Tongue (tissue), 1 donor: ENCODE measurements at regions not wholly inside any gene's neighbourhood (a gene's known extent, or its start where the extent isn't known, plus 50 kb on each side); places are given as distances from the start of the nearest gene placed in this dataset.

Experiments used
- DNase-seq: peaks from one replicate; pipeline ENCODE4 v3.0.0-alpha.2; 2015

DNA sequence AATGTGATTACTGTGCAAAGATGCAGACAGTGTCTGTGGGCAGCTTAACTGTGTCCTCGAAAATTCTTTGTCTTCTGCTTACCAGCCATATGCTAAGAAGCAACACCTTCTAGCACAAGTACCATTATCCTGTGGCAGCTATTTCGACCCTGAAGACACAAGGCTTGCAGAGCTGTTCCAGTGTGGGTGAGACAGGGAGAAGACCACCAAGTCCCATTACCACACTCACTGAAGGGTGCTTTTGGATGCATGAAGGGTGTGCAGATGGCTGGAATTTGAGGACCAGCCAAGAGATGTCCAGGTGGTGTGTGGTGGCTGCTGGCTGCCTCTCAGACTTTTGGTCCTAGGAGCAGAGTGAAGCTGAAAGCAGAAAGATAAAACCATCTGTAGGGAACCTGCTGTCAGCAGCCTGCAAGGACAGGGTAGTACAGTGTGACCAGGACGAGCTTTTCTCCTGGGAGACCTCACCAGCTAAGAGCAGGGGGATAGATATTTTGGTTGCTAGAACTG lies 161.8 kb downstream of the ICE1 start:
- no peak for DNase-seq

GRCh38 chr5:5583832-5584231 lies 161.4 kb downstream of the ICE1 start:
- no peak for DNase-seq

DNA sequence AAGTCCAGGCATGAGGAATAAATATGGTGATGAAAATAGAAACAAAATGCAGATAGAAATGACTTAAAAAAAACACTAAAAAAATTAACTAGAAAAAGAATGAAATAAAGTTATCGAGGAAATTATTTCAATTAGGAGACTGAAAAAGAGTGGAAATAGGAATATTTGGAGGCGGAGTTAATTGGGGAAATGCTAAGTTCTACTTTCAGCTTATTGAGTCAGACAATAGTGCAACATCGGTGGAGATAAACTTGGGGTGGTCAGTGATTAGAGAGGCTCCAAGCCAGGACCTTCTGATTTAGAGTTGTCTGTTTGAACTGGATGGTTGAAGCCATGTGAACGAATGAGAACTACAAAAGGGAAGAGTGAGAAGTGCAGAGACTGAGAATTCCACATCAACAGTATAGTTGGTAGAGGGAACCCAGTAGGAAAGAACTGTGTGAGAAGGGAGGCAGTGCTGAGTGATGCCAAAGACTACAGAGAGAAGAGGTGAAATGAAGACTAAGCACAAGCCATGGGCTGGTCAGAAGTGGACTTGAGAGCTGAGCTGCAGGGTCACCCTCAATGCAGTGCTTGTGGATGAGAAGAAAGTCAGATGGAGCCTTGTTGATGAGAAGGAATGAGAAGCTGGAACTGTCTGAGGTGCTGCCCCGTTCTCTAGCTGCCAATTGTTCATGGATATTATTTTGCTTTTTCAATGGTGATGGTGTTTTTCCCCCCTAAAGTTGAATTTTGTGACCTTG lies 160.7 kb downstream of the ICE1 start:
- DNase-seq: no peak

DNA sequence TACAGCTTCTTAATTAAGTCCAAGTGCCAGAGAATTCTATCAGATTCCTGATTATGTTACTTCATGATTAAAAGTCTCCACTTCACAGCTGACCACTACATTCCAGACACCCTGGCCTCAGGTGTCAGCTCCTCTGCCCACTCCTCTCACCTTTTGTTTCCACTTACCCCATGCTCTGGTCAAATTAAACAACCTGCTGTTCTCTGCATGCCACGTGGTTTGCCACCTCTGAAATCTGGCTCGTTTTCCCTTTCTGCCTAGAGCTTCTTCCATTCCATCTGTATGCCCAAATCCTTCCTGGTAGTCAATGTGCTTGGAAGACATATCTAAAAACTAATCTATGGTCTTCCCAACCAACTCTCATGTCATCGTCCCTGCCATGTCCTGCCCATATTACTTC lies 158.6 kb downstream of the ICE1 start:
- DNase-seq: no peak

GRCh38 chr5:5576744-5577143 lies 154.3 kb downstream of the ICE1 start:
- no peak for DNase-seq

GRCh38 chr5:5575461-5575860 lies 153.0 kb downstream of the ICE1 start:
- no peak for DNase-seq

DNA sequence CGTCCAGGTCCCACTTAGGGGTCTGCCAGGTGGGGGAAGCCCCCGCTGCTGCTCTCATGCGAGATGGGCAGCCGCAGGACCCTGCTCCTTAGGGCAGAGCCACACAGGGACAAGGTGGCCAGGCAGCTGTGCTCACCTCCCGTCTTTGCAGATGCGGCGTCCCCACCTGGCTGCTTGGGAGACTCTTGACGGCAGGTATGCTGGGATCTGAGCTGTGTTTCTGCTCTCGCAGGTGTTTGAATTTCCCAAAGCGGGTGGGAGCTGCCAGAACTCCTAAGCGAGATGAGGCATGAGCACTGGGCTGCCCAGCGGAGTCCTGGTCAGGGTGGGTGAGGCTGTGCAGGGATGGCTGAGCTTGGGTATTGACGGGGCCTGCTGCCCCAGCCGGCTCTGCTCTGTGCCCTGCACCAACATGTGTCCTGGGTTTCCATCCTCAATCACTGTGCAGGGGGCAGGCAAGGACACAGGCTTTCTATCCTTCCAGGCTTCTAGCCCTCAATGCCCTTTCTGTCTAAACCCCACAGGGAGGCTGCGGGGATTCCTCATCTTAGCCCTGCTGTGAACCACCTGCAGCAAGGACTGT lies 151.4 kb downstream of the ICE1 start:
- DNase-seq: no peak

- DNase-seq: peak; percentile 24
These were observed 150.7 kb downstream of the ICE1 start for GRCh38 chr5:5572976-5573797.

DNA sequence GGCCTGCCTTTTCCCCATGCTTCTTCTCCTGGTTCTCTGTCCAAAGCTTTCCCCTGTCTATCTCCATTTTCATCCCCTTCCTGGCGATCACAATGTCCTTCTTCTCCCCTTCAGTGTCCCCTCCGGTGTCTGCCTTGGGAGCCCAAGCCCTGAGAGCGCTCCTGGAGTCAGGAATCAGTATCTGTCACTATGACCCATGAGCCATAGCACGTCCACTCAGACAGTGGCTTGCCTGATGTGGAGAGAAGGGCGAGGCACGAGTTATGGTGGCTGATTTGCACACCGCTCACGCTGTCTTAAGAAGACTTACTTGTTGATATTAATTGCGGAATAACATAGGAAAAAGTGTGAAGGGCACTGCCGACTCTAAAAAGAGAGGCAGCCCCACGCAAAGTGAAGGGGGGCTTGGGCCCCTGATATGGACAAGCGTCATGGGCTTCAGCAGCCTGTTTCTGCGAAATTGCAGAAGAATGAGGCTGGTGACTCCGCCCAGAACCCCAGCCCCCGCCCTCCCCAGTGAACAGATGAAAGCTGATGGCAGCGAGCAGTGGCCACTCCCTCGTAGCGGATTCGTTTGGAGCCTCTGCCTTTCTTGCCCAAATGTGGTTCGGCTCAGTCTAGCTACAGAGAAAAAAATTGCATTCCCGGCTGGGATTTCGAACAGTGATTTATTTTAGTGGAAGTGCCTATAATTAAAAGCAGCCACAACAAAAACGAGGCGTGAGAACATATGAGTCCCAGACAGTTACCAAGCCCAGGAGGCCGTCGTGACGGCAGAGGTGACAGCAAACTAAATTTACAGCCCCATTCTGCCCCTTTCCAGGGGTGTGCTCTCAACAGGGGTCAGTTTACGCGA lies 149.8 kb downstream of the ICE1 start:
- peak; percentile 44 for DNase-seq

- no peak for DNase-seq
These were observed 148.2 kb downstream of the ICE1 start for GRCh38 chr5:5570646-5571045.

DNA sequence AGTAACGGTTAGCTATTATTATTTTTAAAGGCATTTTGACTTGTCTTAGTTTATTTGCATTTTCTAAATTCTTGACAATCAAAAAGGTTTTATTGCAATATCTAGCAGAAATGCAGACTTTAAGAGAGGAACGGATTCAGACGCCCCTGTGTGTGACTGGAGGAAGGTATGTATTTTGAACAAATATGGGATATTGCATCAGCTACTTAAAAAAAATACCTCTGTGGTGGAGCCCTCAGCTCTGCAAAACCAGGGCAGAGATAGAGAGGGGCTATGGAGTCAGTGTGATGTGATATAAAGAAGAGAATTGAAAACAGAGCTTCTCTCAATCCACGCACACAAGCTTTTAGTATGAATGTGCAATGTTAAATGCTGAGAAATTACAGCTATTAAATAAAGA lies 142.4 kb downstream of the ICE1 start:
- DNase-seq: no peak

DNA sequence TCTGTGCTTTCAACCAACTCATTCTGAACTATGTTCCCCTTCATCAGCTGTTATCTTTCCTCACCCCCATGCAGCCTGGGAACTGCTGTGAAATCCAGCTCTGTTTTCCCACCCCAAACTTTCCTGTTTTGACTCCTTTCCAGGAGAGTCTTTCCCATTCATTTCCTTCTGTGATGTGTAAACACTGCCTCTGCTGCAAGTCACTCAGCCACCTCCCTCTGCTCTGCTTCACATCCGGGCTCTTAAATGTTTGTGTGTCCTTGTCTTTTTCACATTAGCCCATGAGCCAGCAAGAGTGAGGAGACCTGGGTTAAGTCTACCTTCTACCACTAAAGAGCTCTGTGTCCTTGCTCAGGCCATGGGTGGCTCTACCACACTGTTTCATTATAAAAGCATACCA lies 137.5 kb downstream of the ICE1 start:
- no peak for DNase-seq

- DNase-seq: no peak
These were observed 136.4 kb downstream of the ICE1 start for GRCh38 chr5:5558638-5559527.

GRCh38 chr5:5558102-5558501 lies 135.6 kb downstream of the ICE1 start:
- DNase-seq: no peak

- DNase-seq: no peak
These were observed 129.0 kb downstream of the ICE1 start for GRCh38 chr5:5551499-5551898.

- DNase-seq: no peak
These were observed 123.9 kb downstream of the ICE1 start for GRCh38 chr5:5546408-5546807.

GRCh38 chr5:5544094-5544663 lies 121.7 kb downstream of the ICE1 start:
- DNase-seq: no peak

DNA sequence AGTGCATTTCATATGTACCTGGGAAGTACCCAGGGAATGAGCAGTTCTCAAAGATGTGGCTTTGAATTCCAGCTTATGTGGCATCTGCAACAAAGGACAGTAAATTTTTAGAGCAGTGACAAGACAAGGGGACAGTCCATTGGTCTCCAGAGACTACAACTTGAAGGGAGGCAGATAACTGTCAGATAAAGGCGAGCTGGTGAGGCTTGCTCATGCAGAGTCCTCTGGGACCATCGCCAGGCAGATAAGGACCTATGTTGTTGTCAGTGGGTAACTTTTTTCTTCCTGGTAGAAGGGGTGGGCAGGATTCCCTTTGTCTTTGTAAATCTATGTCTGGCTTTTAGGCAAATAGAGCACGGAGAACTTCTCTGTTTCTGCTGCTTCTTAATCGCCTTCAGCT lies 120.2 kb downstream of the ICE1 start:
- DNase-seq: no peak

GRCh38 chr5:5540065-5540464 lies 117.6 kb downstream of the ICE1 start:
- no peak for DNase-seq
